Ovary (tissue), 3 donors: ENCODE measurements at regions not wholly inside any gene's neighbourhood (a gene's known extent, or its start where the extent isn't known, plus 50 kb on each side); places are given as distances from the start of the nearest gene placed in this dataset.

ENCODE experiments used
- EP300 ChIP-seq: sonication (generic); formaldehyde crosslinking; IDR thresholded peaks from one replicate; pipeline ENCODE4 v1.6.1; 2017; ENCODE audit warnings: antibody characterized with exemption
- POLR2A ChIP-seq: fragments of 450-650 bp; IDR thresholded peaks from one replicate; pipeline ENCODE4 v1.6.1; 2017; ENCODE audit warnings: antibody characterized with exemption, mild to moderate bottlenecking, moderate library complexity
- TF ChIP-seq, protein P1 (sequence below), 3 donors: fragments of 450-650 bp in 2 of 3; fragments of 200-600 bp in 1 of 3; IDR thresholded peaks; one replicate each; pipeline versions ENCODE4 v1.5.1 to v1.8.0; 2016 to 2022; ENCODE audit warnings: antibody characterized with exemption in 3 of 3, mild to moderate bottlenecking in 1 of 3
- donor health status: DM: no; HTN: no; CAD: no.

DNA sequence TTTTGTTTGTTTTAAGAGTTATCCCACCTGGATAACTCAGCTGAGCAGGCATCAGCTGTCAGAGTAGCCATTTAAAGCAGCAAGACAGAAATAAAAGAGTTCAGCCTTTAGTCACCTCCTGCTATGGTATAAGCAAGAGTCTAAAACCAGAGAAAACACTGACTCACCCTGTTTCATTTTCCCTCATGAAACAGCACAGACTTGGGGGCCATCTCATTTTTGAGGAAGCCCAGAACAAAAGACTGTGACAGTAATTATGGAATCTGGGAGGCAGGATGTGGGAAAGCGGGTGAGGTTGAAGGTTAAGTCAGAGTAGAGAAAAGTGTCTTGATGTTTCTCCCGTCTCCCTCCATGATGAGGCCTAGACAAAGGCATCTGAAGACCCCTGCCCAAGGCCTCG, 90.2 kb upstream of the FAM174A start:
- TF ChIP-seq, protein P1, sequence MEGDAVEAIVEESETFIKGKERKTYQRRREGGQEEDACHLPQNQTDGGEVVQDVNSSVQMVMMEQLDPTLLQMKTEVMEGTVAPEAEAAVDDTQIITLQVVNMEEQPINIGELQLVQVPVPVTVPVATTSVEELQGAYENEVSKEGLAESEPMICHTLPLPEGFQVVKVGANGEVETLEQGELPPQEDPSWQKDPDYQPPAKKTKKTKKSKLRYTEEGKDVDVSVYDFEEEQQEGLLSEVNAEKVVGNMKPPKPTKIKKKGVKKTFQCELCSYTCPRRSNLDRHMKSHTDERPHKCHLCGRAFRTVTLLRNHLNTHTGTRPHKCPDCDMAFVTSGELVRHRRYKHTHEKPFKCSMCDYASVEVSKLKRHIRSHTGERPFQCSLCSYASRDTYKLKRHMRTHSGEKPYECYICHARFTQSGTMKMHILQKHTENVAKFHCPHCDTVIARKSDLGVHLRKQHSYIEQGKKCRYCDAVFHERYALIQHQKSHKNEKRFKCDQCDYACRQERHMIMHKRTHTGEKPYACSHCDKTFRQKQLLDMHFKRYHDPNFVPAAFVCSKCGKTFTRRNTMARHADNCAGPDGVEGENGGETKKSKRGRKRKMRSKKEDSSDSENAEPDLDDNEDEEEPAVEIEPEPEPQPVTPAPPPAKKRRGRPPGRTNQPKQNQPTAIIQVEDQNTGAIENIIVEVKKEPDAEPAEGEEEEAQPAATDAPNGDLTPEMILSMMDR (IDR thresholded peaks at IDR 0.05) = no peak
- TF ChIP-seq EP300 = no peak
- no peak for TF ChIP-seq POLR2A
